SIG-M5 treated with dmso at 0.1 percent for 504 hours (cell line): ENCODE measurements at regions not wholly inside any gene's neighbourhood (a gene's known extent, or its start where the extent isn't known, plus 50 kb on each side); places are given as distances from the start of the nearest gene placed in this dataset.
"Not testable (repeated sequence)": the region's sequence is repeated elsewhere in the genome, so short reads cannot be mapped to it uniquely, and the experiment has no call there.

Experiments used
- DNase-seq: peaks from one replicate; lab custom pipeline; 2025; ENCODE audit not compliant: unreplicated experiment; lab: John Stamatoyannopoulos, UW

- no peak for DNase-seq
These were observed 184.1 kb downstream of the TEX13C start for GRCh38 chrX:125503769-125504168.

GRCh38 chrX:125505207-125505606 is 185.5 kb downstream of the TEX13C start:
- no peak for DNase-seq

GRCh38 chrX:125507119-125507518 is 187.4 kb downstream of the TEX13C start:
- DNase-seq = no peak

GRCh38 chrX:125520029-125520428 is 200.4 kb downstream of the TEX13C start:
- no peak for DNase-seq

- DNase-seq = no peak
These were observed 203.1 kb downstream of the TEX13C start for GRCh38 chrX:125522752-125523151.

GRCh38 chrX:125532411-125533089 is 212.9 kb downstream of the TEX13C start:
- DNase-seq = no peak

- no peak for DNase-seq
These were observed 213.7 kb downstream of the TEX13C start for GRCh38 chrX:125533352-125533751.

GRCh38 chrX:125544031-125544660 is 224.5 kb downstream of the TEX13C start:
- DNase-seq = no peak

- DNase-seq = no peak
These were observed 225.2 kb downstream of the TEX13C start for GRCh38 chrX:125544856-125545255.

GRCh38 chrX:125577479-125577878 is 257.8 kb downstream of the TEX13C start:
- no peak for DNase-seq

GRCh38 chrX:125604448-125604847 is 284.8 kb downstream of the TEX13C start:
- no peak for DNase-seq

GRCh38 chrX:125605145-125605544 is 285.5 kb downstream of the TEX13C start:
- no peak for DNase-seq

- not testable (repeated sequence) for DNase-seq
These were observed 295.1 kb downstream of the TEX13C start for GRCh38 chrX:125614591-125615343.

GRCh38 chrX:125620715-125621587 is 301.3 kb downstream of the TEX13C start:
- no peak for DNase-seq

- DNase-seq = no peak
These were observed 301.9 kb downstream of the TEX13C start for GRCh38 chrX:125621588-125621927.

GRCh38 chrX:125622899-125623298 is 303.2 kb downstream of the TEX13C start:
- DNase-seq = no peak

- DNase-seq = no peak
These were observed 308.0 kb downstream of the TEX13C start for GRCh38 chrX:125627676-125628075.

- DNase-seq = no peak
These were observed 308.8 kb downstream of the TEX13C start for GRCh38 chrX:125628435-125628834.

- DNase-seq = no peak
These were observed 321.7 kb downstream of the TEX13C start for GRCh38 chrX:125641405-125641804.

GRCh38 chrX:125646195-125646594 is 326.5 kb downstream of the TEX13C start:
- no peak for DNase-seq

GRCh38 chrX:125651426-125651825 is 331.8 kb downstream of the TEX13C start:
- no peak for DNase-seq
